Keratinocyte (primary cell): ENCODE measurements at regions not wholly inside any gene's neighbourhood (a gene's known extent, or its start where the extent isn't known, plus 50 kb on each side); places are given as distances from the start of the nearest gene placed in this dataset.
"Not testable (repeated sequence)": the region's sequence is repeated elsewhere in the genome, so short reads cannot be mapped to it uniquely, and the experiment has no call there.

ENCODE experiments used
- DNase-seq: peaks from one replicate; pipeline ENCODE4 v3.0.0-alpha.2; 2011; ENCODE audit warnings: low read depth, missing footprints, low spot score
- FAIRE-seq: peaks from 2 replicates; lab custom pipeline; 2011; peaks lifted over from hg19 to GRCh38; lab: Jason Lieb, UNC
- H2AFZ ChIP-seq: 2 replicates; pipeline ENCODE4 v1.6.0; 2012; ENCODE audit warnings: low read length, control low read depth, inconsistent platforms; ENCODE audit not compliant: control insufficient read depth
- H3K27ac ChIP-seq: 2 replicates; pipeline ENCODE4 v1.5.1; 2011; ENCODE audit warnings: low read length; ENCODE audit not compliant: control insufficient read depth, insufficient read depth
- H3K27me3 ChIP-seq: 3 replicates; pipeline ENCODE4 v1.6.0; 2011; ENCODE audit warnings: low read length; ENCODE audit not compliant: control insufficient read depth, insufficient read depth; ENCODE audit errors: extremely low read depth
- H3K36me3 ChIP-seq, 2 experiments: 2 replicates in 1 of 2; 3 replicates in 1 of 2; pipeline ENCODE4 v1.5.1; 2011; ENCODE audit warnings: low read length in 2 of 2, mild to moderate bottlenecking in 1 of 2; ENCODE audit not compliant: control insufficient read depth in 2 of 2, insufficient read depth in 2 of 2; ENCODE audit errors: extremely low read depth in 1 of 2
- H3K4me1 ChIP-seq: 3 replicates; pipeline ENCODE4 v1.5.1; 2011; ENCODE audit warnings: low read length; ENCODE audit not compliant: control insufficient read depth, insufficient read depth; ENCODE audit errors: extremely low read depth
- H3K4me2 ChIP-seq: 3 replicates; pipeline ENCODE4 v1.6.0; 2011; ENCODE audit warnings: low read depth, low read length; ENCODE audit not compliant: control insufficient read depth, insufficient read depth; ENCODE audit errors: extremely low read depth
- H3K4me3 ChIP-seq, 3 experiments: fragments of 200-600 bp in 1 of 3; sonication (generic) in 1 of 3; 2 replicates in 2 of 3; 3 replicates in 1 of 3; pipeline ENCODE4 v1.5.1; 2011 to 2016; ENCODE audit warnings: low read length in 3 of 3, mild to moderate bottlenecking in 3 of 3, control low read depth in 2 of 3, inconsistent platforms in 1 of 3, low read depth in 1 of 3, mixed read lengths in 1 of 3, mixed run types in 1 of 3, moderate library complexity in 1 of 3; ENCODE audit not compliant: control insufficient read depth in 2 of 3, insufficient read depth in 2 of 3; ENCODE audit errors: extremely low read depth in 1 of 3
- H3K79me2 ChIP-seq: 2 replicates; pipeline ENCODE4 v1.6.0; 2012; ENCODE audit warnings: low read length; ENCODE audit not compliant: control insufficient read depth, insufficient read depth
- H3K9ac ChIP-seq: 3 replicates; pipeline ENCODE4 v1.6.0; 2011; ENCODE audit warnings: low read length; ENCODE audit not compliant: control insufficient read depth, insufficient read depth; ENCODE audit errors: extremely low read depth
- H3K9me1 ChIP-seq: 3 replicates; pipeline ENCODE4 v1.6.0; 2011; ENCODE audit warnings: low read length; ENCODE audit not compliant: control insufficient read depth, insufficient read depth; ENCODE audit errors: extremely low read depth
- H3K9me3 ChIP-seq: 2 replicates; pipeline ENCODE4 v1.5.1; 2012; ENCODE audit warnings: low read depth, low read length; ENCODE audit not compliant: control insufficient read depth
- H4K20me1 ChIP-seq: 3 replicates; pipeline ENCODE4 v1.6.0; 2011; ENCODE audit warnings: low read length; ENCODE audit not compliant: control insufficient read depth, insufficient read depth; ENCODE audit errors: extremely low read depth
- EZH2 ChIP-seq: IDR thresholded peaks from one replicate; pipeline ENCODE4 v1.6.1; 2012; ENCODE audit warnings: inconsistent platforms, mild to moderate bottlenecking, low read length, moderate library complexity
- dilution Hi-C: fragments of 300-500 bp; cut with MboI; formaldehyde crosslinking; loops from one replicate; pipeline ENCODE4 v1.7.0; 2020; ENCODE audit warnings: low sequenced_read_pairs; ENCODE audit not compliant: extremely low pct_ligation_motif_present
- TF ChIP-seq, protein P1 (sequence below), 3 experiments: IDR thresholded peaks in 1 of 3; conservative IDR thresholded peaks in 1 of 3; optimal IDR thresholded peaks in 1 of 3; 2 replicates in 2 of 3; 3 replicates in 1 of 3; pipeline versions ENCODE3 to v1.5.1; 2011; ENCODE audit warnings: low read length in 3 of 3, mild to moderate bottlenecking in 3 of 3, moderate library complexity in 2 of 3, control low read depth in 1 of 3, inconsistent platforms in 1 of 3; ENCODE audit not compliant: insufficient read depth in 2 of 3; ENCODE audit errors: extremely low read depth in 1 of 3

DNA sequence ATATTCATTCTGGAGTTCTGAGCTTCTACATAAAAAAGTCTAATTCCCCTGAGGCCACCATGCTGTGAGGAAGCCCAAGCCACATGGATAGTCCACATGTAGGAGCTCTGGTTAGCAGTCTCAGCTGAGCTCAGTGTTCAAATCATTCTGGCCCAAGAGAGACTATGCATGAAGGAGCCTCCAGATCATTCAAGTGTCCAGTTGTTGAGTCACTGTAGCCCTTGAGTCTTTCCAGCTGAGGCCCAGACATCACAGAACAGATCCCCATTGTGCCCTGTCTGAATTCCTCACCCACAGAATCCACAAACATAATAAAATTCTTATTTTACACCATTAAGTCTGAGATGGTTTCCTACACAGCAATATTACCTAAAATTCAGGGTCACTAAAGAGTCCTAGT, 107.0 kb upstream of the NGF start:
- TF ChIP-seq, protein P1, sequence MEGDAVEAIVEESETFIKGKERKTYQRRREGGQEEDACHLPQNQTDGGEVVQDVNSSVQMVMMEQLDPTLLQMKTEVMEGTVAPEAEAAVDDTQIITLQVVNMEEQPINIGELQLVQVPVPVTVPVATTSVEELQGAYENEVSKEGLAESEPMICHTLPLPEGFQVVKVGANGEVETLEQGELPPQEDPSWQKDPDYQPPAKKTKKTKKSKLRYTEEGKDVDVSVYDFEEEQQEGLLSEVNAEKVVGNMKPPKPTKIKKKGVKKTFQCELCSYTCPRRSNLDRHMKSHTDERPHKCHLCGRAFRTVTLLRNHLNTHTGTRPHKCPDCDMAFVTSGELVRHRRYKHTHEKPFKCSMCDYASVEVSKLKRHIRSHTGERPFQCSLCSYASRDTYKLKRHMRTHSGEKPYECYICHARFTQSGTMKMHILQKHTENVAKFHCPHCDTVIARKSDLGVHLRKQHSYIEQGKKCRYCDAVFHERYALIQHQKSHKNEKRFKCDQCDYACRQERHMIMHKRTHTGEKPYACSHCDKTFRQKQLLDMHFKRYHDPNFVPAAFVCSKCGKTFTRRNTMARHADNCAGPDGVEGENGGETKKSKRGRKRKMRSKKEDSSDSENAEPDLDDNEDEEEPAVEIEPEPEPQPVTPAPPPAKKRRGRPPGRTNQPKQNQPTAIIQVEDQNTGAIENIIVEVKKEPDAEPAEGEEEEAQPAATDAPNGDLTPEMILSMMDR (optimal IDR thresholded peaks at IDR 0.05 in 1 of 3, IDR thresholded peaks at IDR 0.05 in 1 of 3, conservative IDR thresholded peaks at IDR 0.05 in 1 of 3; ENCODE audit: extremely low read depth in 1 of 3, insufficient read depth in 2 of 3, low read length in 3 of 3), result no peak
- TF ChIP-seq EZH2, result no peak
- no peak overlapping the region for H3K9ac ChIP-seq
- H3K36me3 ChIP-seq, result no peaks in the 10 kb centered on the region
- no peak for DNase-seq
- H3K9me3 ChIP-seq, result no peaks in the 10 kb centered on the region
- FAIRE-seq, result no peak
- H3K79me2 ChIP-seq, result no peaks in the 10 kb centered on the region
- H3K27me3 ChIP-seq, result no peaks in the 10 kb centered on the region
- dilution Hi-C loops, result no loop called here
- no peak overlapping the region for H3K4me3 ChIP-seq
- H3K4me1 ChIP-seq, result peaks cover 3% of the 10 kb centered on the region
- no peak overlapping the region for H3K27ac ChIP-seq
- H4K20me1 ChIP-seq, result no peaks in the 10 kb centered on the region
- H3K4me2 ChIP-seq, result no peak overlapping the region
- H2AFZ ChIP-seq, result no peak overlapping the region
- no peaks in the 10 kb centered on the region for H3K9me1 ChIP-seq

DNA sequence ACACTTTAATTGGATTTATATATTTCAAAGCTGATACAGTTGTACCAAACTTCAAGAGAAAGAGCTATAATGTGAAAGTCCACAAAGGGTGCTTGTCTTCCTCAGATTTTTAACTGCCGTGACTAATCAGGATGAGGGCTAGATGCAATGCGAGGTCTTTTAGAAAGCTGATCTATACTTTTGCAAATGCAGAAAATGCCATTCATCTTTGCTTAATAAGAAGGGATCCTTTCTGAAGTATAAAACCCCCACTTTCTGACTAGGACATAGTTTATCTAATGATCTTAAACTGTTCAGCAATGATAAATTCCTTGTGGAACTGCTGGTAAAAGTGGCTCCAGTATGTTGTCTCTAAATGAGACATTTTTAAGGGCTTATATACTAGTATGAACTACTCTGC, 102.7 kb upstream of the NGF start:
- no peaks in the 10 kb centered on the region for H3K4me1 ChIP-seq
- no peak for FAIRE-seq

DNA sequence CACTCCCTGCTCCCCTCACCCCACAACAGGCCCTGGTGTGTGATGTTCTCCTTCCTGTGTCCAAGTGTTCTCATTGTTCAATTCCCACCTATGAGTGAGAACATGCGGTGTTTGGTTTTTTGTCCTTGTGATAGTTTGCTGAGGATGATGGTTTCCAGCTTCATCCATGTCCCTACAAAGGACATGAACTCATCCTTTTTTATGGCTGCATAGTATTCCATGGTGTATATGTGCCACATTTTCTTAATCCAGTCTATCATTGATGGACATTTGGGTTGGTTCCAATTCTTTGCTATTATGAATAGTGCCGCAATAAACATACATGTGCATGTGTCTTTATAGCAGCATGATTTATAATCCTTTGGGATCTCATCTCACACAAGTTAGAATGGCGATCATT, 101.5 kb upstream of the NGF start:
- dilution Hi-C loops, result not testable (repeated sequence)

More for the DNA sequence above, 102.7 kb upstream of the NGF start:
- Histone ChIP-seq H3K9me3 (no peaks in the 10 kb centered on the region), H3K36me3 (no peaks in the 10 kb centered on the region), H3K4me2 (no peak overlapping the region), H2AFZ (no peak overlapping the region), H4K20me1 (no peaks in the 10 kb centered on the region), H3K27me3 (no peaks in the 10 kb centered on the region), H3K9me1 (no peaks in the 10 kb centered on the region), H3K9ac (no peak overlapping the region), H3K4me3 (no peak overlapping the region), H3K27ac (no peak overlapping the region), H3K79me2 (no peaks in the 10 kb centered on the region)
- no peak for DNase-seq
- TF ChIP-seq EZH2, result no peak
- TF ChIP-seq, protein P1 (optimal IDR thresholded peaks at IDR 0.05 in 1 of 3, IDR thresholded peaks at IDR 0.05 in 1 of 3, conservative IDR thresholded peaks at IDR 0.05 in 1 of 3; ENCODE audit: extremely low read depth in 1 of 3, insufficient read depth in 2 of 3, low read length in 3 of 3), result no peak
- dilution Hi-C loops, result no loop called here

More for the DNA sequence above, 101.5 kb upstream of the NGF start:
- not testable (repeated sequence) for H3K9me1 ChIP-seq, H4K20me1 ChIP-seq, H2AFZ ChIP-seq, H3K4me3 ChIP-seq, DNase-seq, H3K4me1 ChIP-seq, H3K4me2 ChIP-seq, H3K9me3 ChIP-seq, H3K27me3 ChIP-seq, FAIRE-seq, H3K36me3 ChIP-seq, H3K9ac ChIP-seq, H3K27ac ChIP-seq, H3K79me2 ChIP-seq
